AG04450 (cell line): ENCODE measurements at regions not wholly inside any gene's neighbourhood (a gene's known extent, or its start where the extent isn't known, plus 50 kb on each side); places are given as distances from the start of the nearest gene placed in this dataset.
A peak's percentile ranks its signal among the peaks of the same experiment; 100 is the strongest.

Experiments
- CTCF ChIA-PET: fragments of 300-600, 350-600 bp; formaldehyde crosslinking; extraction: SDS; loops from one replicate; lab custom pipeline; 2022; ENCODE audit warnings: antibody characterized with exemption, inconsistent platforms; lab: Charles Lee
- POLR2A ChIA-PET: fragments of 350-600 bp; formaldehyde crosslinking; extraction: SDS; loops from one replicate; lab custom pipeline; 2021; ENCODE audit warnings: antibody characterized with exemption, inconsistent platforms; lab: Yijun Ruan, JAX
- DNase-seq: peaks from one replicate; pipeline ENCODE4 v3.0.0-alpha.2; 2011; ENCODE audit warnings: low read depth, low spot score
- H3K27ac ChIP-seq: one replicate; pipeline ENCODE4 v1.5.1; 2012; ENCODE audit warnings: low read depth, low read length, control low read depth
- H3K27me3 ChIP-seq: one replicate; pipeline ENCODE4 v1.6.0; 2012; ENCODE audit warnings: low read length; ENCODE audit not compliant: control insufficient read depth, insufficient read depth
- H3K4me3 ChIP-seq: 2 replicates; pipeline ENCODE4 v1.5.1; 2011; ENCODE audit warnings: mild to moderate bottlenecking, low read depth, low read length, control low read depth
- H3K9me3 ChIP-seq: 2 replicates; pipeline ENCODE4 v1.5.1; 2012; ENCODE audit warnings: low read length; ENCODE audit not compliant: control insufficient read depth, insufficient read depth
- TF ChIP-seq, protein P1 (sequence below): IDR thresholded peaks from 2 replicates; pipeline ENCODE4 v1.5.1; 2011; ENCODE audit warnings: low read depth, low read length, control low read depth, inconsistent platforms

DNA sequence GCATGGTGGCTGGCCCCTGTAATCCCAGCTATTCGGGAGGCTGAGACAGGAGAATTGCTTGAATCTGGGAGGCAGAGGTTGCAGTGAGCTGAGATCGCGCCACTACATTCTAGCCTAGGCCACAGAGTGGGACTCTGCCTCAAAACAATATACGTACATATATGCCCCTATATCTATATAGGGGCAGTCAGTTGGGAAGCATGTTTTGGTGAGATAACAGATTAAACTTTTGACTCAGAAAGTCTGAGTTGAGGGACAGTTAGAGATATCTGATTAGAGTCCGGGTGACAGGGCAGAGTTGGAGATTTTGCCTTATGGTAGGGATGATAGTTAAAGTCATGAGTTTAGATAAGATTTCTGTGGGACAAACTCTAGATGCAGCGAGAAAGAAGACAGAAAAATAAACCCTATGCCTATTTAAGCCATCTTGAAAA, 71.8 kb upstream of the ALDH1A1 start:
- H3K9me3 ChIP-seq = no peaks in the 10 kb centered on the region
- DNase-seq = no peak
- no peaks in the 10 kb centered on the region for H3K27me3 ChIP-seq
- no peak overlapping the region for H3K27ac ChIP-seq
- H3K4me3 ChIP-seq = no peak overlapping the region
- ChIA-PET POLR2A (no interaction called here), CTCF (interaction anchor here (0.7 kb wide), 1 partner anchor 172 kb away, joined by 4 read pairs; no protein-coding TSS in a partner anchor)
- TF ChIP-seq, protein P1, sequence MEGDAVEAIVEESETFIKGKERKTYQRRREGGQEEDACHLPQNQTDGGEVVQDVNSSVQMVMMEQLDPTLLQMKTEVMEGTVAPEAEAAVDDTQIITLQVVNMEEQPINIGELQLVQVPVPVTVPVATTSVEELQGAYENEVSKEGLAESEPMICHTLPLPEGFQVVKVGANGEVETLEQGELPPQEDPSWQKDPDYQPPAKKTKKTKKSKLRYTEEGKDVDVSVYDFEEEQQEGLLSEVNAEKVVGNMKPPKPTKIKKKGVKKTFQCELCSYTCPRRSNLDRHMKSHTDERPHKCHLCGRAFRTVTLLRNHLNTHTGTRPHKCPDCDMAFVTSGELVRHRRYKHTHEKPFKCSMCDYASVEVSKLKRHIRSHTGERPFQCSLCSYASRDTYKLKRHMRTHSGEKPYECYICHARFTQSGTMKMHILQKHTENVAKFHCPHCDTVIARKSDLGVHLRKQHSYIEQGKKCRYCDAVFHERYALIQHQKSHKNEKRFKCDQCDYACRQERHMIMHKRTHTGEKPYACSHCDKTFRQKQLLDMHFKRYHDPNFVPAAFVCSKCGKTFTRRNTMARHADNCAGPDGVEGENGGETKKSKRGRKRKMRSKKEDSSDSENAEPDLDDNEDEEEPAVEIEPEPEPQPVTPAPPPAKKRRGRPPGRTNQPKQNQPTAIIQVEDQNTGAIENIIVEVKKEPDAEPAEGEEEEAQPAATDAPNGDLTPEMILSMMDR = no peak

GRCh38 chr9:73023025-73023541, 70.2 kb upstream of the ALDH1A1 start:
- Histone ChIP-seq H3K27me3 (no peaks in the 10 kb centered on the region), H3K27ac (no peak overlapping the region), H3K4me3 (no peak overlapping the region), H3K9me3 (no peaks in the 10 kb centered on the region)
- TF ChIP-seq, protein P1 = peak; percentile 87
- ChIA-PET CTCF (interaction anchor here (0.6 to 2.9 kb wide), 30 partner anchors 9 to 984 kb away, joined by 3 to 68 read pairs (median 5); no protein-coding TSS in a partner anchor), POLR2A (no interaction called here)
- DNase-seq = peak; percentile 27

DNA sequence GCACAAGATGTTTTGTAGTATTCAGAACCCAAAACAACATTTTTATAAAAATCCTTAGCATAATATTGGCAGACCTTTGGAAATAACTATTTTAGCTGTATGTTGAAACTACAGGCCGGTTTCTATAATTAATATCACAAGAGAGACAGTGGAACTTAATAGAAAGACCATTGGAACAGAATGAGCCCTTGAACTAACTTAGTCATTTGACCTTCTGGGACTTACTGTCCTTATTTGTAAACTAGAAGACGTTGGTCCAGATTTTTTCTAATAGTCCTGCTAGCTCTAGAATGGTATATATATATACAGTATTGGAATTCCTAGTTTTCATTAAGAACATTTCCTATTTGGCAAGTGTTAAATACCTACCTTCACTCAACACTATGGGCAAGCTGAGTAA, 69.5 kb upstream of the ALDH1A1 start:
- H3K4me3 ChIP-seq = no peak overlapping the region
- TF ChIP-seq, protein P1 = no peak
- H3K27me3 ChIP-seq = no peaks in the 10 kb centered on the region
- no peaks in the 10 kb centered on the region for H3K9me3 ChIP-seq
- ChIA-PET CTCF (interaction anchor here (0.6 to 2.9 kb wide), 39 partner anchors 8 to 1331 kb away, joined by 3 to 68 read pairs (median 4); no protein-coding TSS in a partner anchor), POLR2A (no interaction called here)
- no peak for DNase-seq
- no peak overlapping the region for H3K27ac ChIP-seq

DNA sequence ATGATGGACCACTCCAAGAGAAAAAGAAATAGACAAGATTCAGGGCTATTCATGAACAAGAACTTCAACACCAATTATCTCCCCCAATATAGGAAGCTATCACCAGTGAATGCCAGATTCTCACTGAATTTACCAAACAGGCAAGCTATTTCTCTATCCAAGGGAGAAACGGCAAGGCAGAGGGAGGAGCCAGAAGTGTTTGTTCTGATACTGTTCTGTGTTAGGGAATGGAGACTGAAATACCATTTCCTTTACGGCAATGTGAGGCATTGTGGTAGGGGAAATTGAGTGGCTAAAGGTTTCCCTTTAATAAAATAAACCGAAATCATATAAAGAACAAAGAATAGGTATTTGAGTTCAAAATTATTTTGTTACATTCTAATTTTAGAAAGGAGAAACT, 68.0 kb upstream of the ALDH1A1 start:
- TF ChIP-seq, protein P1 = no peak
- DNase-seq = no peak
- Histone ChIP-seq H3K27me3 (no peaks in the 10 kb centered on the region), H3K9me3 (no peaks in the 10 kb centered on the region), H3K27ac (no peak overlapping the region), H3K4me3 (no peak overlapping the region)
- CTCF ChIA-PET = interaction anchor here (2.4 to 2.9 kb wide), 3 partner anchors 149 to 740 kb away, joined by 25 to 68 read pairs (median 44); no protein-coding TSS in a partner anchor
- POLR2A ChIA-PET = no interaction called here

GRCh38 chr9:73014011-73014410, 61.2 kb upstream of the ALDH1A1 start:
- ChIA-PET POLR2A (no interaction called here), CTCF (interaction anchor here (0.8 to 2.0 kb wide), 2 partner anchors 9 to 734 kb away, joined by 3 to 13 read pairs; no protein-coding TSS in a partner anchor)
- H3K4me3 ChIP-seq = no peak overlapping the region
- DNase-seq = no peak
- H3K27ac ChIP-seq = no peak overlapping the region
- H3K9me3 ChIP-seq = no peaks in the 10 kb centered on the region
- TF ChIP-seq, protein P1 = no peak
- H3K27me3 ChIP-seq = no peaks in the 10 kb centered on the region
